Testis (tissue), 2 donors: ENCODE measurements at regions not wholly inside any gene's neighbourhood (a gene's known extent, or its start where the extent isn't known, plus 50 kb on each side); places are given as distances from the start of the nearest gene placed in this dataset.

ENCODE experiments used
- CTCF ChIP-seq, 3 experiments: fragments of 450-650 bp in 2 of 3; fragments of 200-600 bp in 1 of 3; sonication (generic) in 1 of 3; IDR thresholded peaks; one replicate each; pipeline ENCODE4 v1.5.1; 2016 to 2019; ENCODE audit warnings: antibody characterized with exemption in 3 of 3, mild to moderate bottlenecking in 2 of 3, moderate library complexity in 1 of 3
- POLR2A ChIP-seq: fragments of 450-650 bp; IDR thresholded peaks from one replicate; pipeline ENCODE4 v1.6.1; 2017; ENCODE audit warnings: antibody characterized with exemption, mild to moderate bottlenecking, moderate library complexity

DNA sequence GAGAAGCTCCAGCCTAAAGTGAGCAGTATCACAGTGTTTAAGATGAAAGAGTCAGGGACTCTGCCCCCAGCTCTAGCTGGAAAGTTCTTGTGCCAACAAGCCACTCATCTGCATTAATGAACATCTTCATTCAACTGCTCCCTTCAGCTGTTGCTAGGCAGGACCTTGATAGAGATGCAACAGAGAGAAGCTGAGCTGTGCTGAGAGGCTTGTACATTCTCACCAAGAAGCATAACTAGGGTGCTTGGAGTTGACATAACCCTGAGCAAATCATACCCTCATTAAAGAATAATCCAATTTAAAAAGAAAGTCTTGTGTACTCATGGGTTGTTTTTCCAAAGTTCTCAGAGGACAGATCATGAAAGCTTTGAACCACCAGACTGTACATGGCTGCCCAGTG lies 63.2 kb downstream of the ATXN3L start:
- TF ChIP-seq CTCF (IDR thresholded peaks at IDR 0.05) (no peak), POLR2A (no peak)
